Erythroblast (primary cell): ENCODE measurements at regions not wholly inside any gene's neighbourhood (a gene's known extent, or its start where the extent isn't known, plus 50 kb on each side); places are given as distances from the start of the nearest gene placed in this dataset.

ENCODE experiments used
- GATA1 ChIP-seq: IDR thresholded peaks from 2 replicates; pipeline ENCODE4 v1.6.1; 2011; ENCODE audit warnings: low read depth, mild to moderate bottlenecking, control low read depth, low read length, moderate library complexity
- POLR2A ChIP-seq: IDR thresholded peaks from 2 replicates; pipeline ENCODE4 v1.6.1; 2011; ENCODE audit warnings: mild to moderate bottlenecking, low read length

- TF ChIP-seq POLR2A = no peak
- no peak for TF ChIP-seq GATA1
These were observed 103.7 kb downstream of the SLC16A1 start for GRCh38 chr1:112852276-112852675.
